Stimulated activated CD4-positive, alpha-beta T cell treated with anti-CD3 and anti-CD28 coated beads, Interleukin-1b, Interleukin-23, amount 100 ng/mL, for 48 hours (primary cell): ENCODE measurements at regions not wholly inside any gene's neighbourhood (a gene's known extent, or its start where the extent isn't known, plus 50 kb on each side); places are given as distances from the start of the nearest gene placed in this dataset.

Experiments used
- DNase-seq: peaks from one replicate; pipeline ENCODE4 v3.0.0-alpha.2; 2020

DNA sequence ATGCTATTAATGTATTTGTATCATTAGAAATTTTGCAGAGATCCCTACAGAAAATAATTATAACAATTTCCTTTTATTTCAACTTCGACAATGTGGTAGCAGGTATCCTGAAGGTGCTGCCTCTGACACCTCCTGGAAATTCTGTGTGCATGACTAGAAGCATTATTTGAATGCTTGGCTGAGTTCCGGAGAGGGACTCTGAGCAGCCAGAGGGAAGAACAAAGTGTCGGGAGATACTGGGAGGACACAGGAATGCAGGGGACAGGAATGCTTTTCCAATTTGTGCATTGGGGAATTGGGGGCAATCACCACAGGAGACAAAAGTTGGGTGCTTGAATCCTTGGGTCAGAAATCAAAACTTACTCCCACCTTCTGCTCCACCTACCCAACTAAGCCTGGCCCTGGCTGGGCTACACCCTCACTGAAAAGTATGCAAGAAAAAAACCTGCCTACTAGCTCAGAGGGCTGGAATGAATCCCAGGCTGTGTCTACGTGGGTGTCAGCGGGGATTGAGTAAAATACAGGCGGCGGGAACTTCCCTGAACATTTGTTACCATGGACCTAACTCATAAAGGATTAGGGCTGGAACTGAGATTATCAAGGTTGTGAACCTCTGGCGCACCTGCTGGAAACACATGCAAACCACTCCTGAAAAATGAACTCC lies 299.3 kb downstream of the SOX11 start:
- no peak for DNase-seq

DNA sequence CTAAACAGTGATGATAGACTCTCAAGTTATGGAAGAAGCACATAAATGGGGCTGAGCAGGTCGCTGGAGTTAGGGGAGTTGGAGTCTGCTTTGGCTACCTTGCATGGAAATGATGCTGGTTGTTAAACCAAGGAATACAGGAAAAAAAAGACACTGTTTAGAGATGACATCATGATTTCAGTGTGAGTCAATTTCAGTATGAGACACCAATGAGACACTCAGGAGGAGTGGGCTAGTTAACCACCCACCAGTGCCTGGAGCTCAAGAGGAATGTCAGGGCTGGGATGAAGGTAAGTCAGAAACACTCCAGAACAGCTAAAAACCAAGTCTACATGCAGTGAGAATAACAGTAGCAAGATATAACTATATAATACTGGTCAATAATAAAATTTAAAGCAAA lies 303.6 kb downstream of the SOX11 start:
- no peak for DNase-seq

DNA sequence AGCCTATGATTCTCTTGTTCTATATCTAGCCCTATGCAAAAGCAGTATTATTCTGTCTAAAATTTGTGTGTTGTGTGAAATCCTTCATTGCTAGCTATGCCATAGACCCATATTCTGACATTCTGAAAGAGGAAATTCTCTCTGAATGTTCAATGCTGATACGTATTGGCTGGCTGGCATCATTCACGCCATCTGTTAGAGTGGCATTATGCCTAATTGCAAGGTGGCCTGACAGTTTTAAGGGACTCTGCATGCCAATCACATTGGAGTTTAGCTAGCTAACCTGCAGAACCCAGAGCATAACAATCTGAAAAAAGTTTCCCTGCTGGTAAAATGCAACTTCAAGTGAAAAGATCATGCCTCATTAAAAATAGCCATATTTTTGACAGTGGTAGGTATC lies 316.0 kb downstream of the SOX11 start:
- DNase-seq: no peak

DNA sequence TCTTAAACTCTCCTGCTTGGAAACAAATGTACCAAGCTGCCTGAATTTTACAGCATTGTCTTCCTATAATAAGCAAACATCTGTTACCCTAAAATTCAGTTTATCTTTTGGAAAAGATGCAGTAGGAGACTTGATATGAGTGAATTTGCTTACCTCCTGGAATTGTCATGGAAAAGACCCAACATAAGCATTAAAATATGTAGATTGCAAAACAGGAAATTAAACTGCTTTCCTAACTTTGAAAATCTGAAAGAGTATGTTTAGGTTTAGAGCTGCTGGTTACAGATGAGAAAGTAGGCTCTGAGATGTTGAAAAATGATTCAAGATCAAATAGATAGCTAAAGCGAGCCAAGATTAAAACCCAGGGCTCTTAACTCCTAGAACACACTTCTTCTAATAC lies 316.5 kb downstream of the SOX11 start:
- no peak for DNase-seq

DNA sequence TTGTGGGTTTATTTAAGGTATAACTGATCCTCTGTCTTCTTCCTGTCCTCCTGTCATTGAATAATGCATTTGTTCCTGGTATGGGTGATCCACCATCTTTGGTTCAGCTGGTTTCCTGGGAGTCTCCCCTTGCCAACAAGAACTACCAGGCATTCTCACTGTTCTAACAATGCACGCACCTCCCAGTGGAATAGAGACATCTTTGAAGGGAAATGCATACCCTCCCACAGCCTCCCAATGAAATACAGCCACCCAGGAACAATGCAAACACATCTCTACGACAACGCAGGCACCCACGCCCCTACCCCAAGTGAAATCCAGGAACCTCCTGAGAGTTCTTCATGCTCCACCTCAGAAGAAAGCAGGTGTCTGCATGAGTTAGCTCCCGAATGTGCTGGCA lies 318.0 kb downstream of the SOX11 start:
- no peak for DNase-seq

DNA sequence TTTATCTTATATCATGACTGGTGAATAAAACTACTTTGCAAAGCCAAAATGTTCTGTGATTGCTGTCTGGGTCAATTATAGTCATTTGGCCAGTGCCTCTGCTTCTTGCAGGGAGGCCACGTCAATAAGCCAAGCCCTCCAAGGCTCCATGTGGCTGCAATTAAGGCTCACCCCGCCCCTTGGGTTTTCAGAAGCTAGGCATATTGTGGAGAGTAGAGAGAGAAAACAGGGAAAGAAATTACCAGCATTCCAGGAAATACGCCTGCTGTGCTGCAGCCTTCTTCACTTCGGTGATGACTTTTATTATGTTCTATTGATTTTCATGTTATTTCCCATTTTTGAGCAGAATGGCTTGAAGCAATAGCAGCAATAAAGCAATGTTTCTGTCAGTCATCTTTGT lies 319.7 kb downstream of the SOX11 start:
- DNase-seq: no peak

DNA sequence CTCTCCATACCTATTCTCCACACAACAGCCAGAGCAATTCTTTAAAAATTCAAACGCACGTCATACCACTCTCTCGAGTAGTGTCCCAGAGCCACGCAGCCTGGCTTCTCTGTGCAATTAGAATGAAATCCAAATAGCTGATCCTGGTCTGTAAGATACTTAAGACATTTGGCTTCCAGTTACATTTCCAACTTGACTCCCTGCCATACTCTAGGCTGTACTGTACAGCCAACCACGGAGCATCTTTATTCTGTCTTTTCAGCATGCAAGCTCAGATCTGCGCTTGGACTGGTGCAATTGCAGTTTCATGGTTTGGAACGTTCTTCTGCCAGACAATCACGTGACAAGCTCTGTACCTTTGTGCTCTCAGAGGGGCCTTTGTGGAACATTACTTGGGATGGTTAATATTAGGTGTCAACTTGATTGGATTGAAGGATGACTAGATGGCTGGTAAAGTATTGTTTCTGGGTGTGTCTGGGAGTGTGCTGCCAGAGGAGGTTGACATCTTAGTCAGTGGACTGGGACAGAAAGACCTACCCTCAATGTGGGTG lies 325.6 kb downstream of the SOX11 start:
- DNase-seq: no peak

DNA sequence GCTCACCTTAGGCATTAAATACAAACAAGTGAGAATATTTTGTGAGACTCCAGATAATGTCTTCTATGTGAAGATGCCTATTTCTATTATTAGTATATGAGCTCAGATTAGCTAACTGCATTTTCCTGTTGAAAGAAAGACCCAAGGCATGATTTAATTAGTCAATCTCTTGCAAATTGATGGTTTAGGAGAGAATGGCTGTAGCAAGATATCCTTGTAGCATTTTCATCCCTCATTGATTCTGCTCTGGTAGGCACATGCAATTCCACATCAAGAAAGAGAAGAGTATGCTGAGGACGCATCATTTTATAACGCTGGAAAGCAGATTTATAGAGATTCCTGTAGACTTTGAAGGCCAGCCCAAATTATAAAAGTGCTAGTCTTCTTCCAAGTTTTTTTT lies 332.0 kb downstream of the SOX11 start:
- DNase-seq: no peak

DNA sequence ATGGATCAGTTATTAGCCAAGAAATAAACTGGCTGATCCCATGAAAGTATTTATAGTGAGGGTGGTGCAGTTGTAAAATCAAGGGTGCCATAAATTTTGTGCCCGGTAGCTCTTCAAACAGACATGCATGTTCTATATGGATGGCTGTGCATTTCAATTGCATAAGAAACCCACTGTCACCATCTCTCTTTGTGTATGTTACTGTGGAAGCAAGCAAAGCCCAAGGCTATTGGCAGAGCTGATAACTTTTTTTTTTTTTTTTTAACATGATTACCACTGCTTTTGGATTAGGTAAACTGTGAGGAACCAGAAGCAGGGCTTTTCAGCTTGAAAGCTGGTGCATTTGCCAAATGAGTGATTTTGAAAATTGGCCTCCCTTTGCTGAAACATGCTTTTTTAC lies 332.6 kb downstream of the SOX11 start:
- DNase-seq: no peak

DNA sequence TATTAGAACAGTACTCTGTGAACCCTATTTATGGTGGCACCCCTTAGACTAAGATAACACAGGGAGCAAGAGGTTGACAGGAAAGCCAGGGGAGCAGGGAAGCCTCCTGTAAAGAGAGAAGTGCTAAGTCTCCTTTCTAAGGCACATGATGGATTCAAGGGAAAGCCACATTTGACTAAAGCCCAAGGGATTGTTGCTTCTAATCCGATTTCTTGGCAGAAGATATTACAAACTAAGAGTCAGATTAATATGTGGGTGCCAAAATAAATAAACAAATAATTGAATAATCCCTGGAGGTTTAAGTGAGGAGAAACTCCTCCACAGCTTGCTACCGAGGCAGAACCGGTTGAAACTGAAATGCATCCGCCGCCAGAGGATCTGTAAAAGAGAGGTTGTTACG lies 333.2 kb downstream of the SOX11 start:
- no peak for DNase-seq

DNA sequence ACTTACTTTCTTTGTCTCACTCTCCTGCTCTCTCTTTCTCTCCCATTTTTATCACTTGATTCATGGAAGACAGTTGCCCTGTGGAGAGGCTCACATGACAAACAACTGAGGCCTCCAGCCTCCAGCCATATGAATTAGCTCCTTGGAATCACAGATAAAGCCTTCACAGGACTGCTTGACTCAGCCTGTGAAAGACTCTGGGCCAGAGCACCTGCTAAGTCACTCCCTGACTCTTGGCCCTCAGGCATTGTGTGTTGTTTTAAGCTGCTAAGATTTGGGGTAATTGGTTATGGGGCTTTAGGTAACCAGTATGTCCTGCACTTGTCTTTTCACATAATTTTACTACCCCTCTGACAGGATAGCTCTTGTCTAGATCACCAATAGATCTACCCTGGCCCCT lies 334.9 kb downstream of the SOX11 start:
- no peak for DNase-seq

DNA sequence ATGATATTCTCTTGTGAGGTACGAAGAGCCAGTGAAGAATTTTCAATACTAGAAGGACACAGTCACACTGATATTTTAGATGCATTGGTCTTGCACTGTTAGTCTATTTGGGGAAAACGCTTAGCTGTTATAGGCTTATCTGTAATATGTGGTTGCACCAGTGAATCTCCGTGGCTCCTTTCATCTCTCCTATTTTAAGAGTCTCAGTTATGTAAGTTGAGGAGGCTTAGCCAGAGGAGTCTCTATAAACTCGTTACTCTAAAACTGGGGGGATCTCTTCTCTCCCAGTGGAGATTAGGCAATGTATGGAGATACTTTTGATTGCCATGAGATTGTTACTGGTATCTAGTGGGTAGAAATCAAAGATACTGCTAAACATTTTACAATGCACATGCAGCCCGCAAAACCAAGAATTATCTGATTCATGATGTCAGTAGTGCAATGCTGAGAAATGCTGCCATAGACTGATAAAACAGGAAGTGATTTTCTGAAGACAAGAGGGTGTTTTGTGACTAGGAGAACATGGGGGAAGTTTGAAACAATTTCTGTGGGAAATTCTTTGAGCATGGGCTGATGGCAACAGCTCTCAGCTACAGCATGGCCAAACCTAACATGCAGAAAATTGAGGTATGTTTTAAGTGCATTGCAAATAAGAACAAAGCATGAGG lies 339.1 kb downstream of the SOX11 start:
- no peak for DNase-seq

DNA sequence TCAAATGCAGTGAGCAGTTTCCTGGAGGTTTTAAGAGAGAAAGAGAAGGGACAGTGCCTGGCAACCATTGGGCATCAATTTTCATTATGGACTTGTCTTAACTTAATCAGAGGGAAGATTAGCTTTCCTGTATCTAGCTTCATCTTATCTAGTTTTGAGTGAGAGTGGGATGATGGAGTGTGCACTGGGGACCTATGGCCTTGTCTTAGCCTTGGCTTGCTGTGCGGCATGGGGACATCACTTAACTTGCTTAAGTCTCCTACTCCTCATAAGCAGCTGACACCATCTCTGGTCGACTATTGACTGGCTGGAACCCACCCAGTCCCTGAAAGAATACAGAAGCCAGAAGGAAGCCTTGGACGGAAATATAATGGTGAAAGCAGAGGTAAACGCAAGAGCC lies 344.0 kb downstream of the SOX11 start:
- no peak for DNase-seq

DNA sequence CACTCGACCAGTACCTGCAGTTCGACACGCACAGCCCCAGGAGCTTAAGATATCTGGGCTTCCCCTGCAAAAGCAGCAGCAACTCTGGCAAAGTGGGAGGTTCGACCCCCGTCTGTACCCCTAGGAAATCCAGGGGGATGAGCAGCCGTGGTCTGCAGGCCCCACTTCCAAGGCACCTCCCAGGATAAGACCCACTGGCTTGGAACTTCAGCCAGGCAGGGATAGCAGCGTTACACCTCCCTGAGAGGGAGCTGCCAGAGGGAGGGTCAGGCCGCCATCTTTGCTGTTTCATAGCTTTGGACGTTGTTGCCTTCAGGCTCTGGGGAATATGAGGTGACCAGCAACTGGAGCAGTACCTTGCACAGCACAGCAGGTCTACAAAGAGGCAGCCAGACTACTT lies 351.1 kb downstream of the SOX11 start:
- DNase-seq: no peak

DNA sequence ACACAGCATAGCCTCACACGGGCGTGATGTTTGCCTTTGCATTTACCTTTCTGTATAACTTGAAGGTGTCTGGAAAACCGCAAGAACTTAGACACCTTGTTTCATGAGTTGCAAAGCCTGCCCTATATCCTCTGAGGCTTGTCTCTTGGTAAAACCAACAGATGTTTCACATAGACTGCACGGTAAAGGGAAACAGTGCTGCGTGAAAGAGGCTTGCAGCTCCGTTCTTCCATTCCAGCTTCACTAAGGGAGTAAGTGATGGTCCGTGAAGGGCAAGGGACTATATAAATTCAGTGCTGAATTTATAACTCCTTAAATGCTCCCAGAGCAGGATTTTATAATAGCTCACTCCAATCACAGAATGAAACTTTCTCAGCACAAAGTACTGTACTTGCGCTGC lies 360.5 kb downstream of the SOX11 start:
- no peak for DNase-seq

DNA sequence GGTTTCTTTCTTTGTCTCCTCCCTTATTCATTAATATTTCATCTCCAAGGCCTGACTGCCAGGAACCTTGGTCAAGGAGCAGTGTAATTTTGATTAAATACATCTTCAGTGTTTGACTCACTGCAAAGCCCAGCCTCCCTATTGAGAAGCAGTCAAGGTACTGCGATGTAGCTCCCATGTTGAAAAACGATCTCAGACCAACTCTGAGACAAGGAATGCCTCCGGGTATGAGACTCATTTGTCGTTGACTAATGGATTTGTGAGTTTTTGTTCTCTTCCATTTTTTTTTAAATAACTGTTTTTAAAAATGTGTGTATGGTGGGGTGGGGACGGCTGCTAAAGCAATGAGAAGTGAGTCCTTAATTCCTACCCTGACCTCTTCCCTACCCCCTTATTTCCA lies 361.6 kb downstream of the SOX11 start:
- no peak for DNase-seq

DNA sequence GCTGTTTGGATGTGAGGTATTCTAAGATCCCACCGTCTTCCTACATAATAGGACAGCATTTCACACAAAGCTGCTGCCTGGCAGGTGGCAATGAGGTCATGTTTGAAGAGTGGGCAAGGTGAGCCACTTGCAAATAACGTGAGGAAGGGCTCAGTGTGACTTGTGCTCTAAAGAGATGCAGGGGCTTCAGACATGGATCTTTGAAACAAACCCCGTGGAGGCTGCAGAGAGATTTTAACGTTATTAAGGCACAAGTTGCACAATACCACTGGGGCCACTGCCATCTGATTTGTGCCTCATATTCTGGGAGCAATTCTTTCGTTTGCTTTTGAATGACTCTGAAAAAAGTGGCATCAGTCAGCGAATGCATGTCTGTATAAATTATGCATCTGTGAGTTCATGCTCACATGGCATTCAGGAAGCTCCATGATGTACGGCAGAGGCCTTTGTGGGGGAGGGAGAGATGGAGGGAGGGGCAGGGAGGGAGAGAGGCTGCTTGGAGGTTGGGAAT lies 362.0 kb downstream of the SOX11 start:
- DNase-seq: no peak

DNA sequence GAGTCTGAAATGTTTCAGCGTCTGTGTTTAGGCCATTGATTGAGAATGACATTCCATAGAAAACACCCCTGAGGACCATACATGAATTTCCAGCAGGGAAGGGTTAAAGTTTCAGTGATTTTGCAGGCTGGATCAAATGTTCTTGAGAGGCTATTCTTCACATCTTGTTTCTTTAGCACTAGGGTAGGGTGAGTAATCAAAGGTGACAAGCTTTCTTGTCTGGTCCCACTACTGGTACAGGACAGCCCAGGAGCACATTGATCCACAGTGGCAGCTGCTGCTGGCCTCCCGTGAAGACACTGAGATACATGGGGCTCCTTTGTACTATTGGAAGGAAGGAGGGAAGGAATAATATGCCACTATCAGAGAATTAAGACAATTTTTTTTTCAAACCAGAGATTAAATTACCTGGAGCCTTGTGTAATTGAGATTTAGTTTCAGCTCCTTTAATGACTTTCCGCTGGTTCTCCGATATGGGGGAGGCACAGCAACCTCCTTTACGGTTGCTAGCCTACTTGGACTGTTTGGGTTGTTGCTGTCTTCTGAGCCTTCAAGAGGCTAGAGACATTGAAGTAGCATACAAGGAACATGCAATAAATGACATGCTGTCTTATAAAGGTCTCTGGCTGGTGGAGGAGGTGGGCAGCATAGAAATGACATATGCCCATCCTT lies 368.9 kb downstream of the SOX11 start:
- no peak for DNase-seq

DNA sequence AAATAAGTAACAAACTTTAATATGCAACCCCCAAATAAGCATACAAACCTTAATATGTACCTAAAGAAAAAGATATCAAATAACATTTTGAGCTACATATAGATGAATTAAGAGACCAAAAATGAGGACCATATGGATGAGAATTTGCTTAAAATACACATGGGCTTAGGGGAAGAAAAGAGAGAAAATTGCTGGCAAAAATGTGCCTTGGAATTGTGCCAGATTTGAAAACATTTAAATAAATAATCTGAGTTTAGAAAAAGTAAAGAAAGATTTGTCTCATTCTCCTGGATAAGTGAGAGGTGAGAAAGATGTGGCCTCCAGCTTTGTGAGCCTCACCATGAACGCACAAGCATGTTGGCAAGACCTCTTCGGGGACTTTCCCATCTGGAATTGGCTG lies 372.6 kb downstream of the SOX11 start:
- no peak for DNase-seq

DNA sequence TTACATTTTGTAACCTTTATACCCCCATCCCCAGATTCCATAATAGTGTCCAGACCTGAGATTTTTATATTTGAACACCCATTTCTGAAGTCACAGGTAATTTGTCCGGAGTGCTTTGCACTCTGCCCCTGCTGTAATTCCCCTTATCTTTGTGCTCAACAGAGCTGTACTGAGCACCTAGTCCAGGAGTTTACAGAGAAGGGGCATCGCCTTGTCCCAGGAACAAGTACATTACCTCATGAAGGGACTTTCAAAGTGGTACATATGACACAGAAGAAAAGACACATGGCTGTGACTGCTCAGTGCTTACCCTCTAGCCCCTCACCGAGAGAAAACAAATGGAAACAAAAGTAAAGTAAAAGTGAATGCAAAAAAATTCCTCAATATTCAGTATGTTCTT lies 373.5 kb downstream of the SOX11 start:
- DNase-seq: no peak

DNA sequence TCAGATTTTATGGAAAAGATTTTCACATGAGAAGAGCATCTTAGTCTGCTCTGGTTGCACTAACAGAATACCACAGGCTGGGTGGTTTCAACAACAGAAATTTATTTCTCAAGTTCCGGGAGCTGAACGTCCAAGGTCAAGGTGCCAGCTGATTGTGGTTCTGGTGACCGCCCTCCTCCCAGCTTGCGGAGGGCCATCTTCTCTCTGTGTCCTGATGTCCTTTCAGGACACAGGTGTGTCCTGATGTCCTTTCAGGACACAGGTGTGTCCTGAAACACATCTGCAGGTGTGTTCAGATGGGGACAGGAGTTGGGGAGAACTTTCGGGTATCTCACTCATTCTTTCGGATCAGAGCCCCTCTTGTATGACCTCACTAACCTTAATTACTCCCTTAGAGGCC lies 374.9 kb downstream of the SOX11 start:
- no peak for DNase-seq

DNA sequence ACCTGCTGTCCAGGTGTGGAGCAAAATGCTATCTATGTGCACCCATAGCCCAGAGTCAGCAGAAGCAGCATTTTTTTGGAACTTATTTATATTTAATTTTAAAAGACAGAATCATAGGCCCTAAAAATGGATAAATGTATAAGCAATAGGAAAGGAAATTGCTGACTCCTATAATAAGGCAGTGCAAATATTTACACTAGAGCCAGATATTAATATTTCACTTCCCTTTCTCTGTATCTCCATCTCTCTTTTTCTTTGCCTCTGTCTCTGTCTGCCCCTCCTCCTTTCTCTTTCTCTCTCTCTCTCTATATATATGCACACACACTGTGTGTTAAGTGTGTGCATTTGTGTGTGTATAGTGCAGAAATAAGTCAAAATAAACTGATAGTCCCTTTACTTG lies 375.6 kb downstream of the SOX11 start:
- no peak for DNase-seq

DNA sequence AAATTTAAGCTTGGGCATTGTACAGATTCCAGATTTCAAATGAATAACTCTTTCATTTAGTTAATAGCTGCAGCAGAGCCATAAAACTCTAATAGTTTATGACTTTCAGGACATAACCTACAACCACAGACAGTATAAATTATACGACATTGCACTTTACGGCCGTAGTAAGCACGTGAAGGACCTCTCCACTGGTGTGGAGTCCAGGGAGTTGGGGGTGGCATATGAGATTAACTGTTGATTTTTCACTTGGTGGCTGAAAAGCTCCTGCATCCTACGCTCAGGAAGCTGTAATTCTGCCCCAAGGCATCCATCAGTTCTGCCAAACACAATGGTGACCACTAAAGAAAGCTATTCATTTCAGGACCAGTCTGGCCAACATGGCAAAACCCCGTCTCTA lies 376.2 kb downstream of the SOX11 start:
- DNase-seq: no peak

DNA sequence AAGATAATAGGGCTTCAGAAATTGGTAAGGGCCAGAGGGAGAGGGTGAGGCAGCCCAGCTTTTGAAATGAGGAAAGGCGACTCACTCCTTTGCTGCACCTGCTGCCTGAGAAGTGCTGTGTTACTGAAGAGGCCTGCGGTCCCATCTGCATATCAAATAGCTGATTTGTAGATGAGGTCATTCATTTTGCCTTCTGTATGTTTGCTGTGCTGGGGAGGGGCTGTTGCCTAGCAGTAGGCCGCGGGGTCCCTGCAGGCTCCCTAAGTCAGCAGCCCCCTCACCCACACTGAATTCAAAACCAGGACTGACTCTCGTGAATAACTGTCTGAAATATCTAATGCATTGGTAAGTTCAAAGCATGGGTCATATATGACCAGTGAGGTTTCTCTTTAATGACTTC lies 377.2 kb downstream of the SOX11 start:
- no peak for DNase-seq
